Left kidney (tissue), 1 donor: ENCODE measurements at regions not wholly inside any gene's neighbourhood (a gene's known extent, or its start where the extent isn't known, plus 50 kb on each side); places are given as distances from the start of the nearest gene placed in this dataset.

Experiments used
- DNase-seq: peaks from one replicate; pipeline ENCODE4 v3.0.0-alpha.2; 2013

DNA sequence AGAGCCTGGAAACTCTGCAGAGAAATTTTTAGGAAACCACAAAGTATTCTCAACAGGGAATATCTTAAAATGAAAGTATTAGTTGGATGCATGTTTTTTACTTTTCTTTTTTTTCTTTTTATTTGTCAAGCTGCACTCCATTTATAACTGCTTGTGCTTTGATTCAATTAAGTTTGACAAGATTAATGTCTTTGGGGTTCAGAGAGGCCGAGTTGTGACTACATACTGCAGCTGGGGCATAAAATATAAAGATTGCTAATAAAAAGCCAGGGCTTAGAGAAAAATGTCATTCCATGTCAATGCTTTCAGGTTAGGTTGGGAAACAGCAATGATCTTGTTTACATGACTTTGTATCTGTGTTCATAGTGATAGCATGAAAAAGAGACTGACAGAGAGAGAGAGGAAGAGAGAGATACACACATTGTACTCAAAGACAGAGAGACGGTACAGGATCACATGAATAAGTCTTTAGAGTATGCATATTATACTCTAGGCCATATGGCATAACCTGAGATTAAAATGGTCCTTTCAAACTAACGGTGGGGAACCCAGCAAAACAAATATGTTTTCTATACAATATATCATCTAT, 1022.3 kb upstream of the CNTNAP5 start:
- DNase-seq: peak; percentile 44

DNA sequence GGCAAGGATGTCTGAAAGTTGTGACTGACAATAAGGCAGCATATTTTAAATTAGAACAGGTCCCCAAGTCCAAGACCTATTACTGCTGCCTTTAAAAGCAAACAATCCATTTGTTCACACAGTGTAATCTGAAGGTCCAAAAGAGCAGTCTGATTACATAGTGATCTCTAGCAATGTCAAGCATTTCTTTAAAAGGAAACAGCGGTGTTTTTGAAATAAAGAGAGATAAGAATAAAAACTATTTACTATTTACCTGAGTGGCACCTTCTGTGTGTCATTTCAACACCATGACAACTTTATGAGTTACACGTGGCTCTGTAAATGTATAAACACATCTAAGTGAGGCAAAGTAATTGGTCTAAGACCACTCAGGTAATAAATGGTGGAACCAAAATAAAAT, 1009.9 kb upstream of the CNTNAP5 start:
- DNase-seq: no peak

DNA sequence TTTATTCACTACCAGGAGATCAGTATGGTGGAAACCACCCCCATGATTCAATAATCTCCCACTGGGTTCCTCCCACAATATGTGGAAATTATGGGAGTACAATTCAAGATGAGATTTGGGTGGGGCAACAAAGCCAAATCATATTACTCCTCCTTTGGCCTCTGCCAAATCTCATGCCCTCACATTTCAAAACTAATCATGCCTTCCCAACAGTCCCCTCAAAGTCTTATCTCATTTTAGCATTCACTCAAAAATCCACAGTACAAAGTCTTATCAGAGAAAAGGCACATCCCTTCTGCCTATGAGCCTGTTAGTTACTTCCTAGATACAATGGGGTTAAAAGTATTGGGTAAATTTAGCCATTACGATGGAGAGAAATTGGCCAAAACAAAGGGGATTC, 989.5 kb upstream of the CNTNAP5 start:
- no peak for DNase-seq

DNA sequence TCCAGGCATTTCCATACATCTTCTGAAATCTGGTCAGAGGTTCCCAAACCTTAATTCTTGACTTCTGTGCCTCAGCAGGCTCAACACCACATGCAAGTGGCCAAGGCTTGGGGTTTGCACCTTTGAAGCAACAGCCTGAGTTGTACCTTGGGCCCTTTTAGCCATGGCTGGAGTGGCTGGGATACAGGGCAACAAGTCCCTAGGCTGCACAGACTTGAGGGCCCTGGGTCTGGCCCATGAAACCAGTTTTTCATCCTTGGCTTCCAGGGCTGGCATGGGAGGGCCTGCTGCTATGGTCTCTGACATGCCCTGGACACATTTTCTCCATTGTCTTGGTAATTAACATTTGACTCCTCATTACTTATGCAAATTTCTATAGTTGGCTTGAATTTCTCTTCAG, 988.8 kb upstream of the CNTNAP5 start:
- DNase-seq: no peak

DNA sequence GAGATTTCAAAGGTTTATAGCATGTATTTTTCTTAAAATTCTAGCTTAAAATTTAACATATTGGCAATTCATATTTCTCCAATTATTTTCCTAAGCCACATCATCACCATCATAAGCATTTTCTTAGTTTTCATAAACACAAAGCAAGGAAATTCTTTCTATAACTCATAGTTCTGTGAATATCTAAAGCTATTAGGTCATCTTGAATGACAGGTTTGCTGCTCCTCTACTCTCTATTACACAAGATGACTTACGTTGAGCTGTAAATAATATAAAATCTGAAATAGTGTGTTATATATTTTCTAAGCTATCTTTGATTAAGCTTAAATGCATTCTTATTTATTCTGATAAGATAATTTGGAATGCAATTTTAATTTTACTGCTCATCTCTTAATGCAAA, 984.6 kb upstream of the CNTNAP5 start:
- DNase-seq: no peak

DNA sequence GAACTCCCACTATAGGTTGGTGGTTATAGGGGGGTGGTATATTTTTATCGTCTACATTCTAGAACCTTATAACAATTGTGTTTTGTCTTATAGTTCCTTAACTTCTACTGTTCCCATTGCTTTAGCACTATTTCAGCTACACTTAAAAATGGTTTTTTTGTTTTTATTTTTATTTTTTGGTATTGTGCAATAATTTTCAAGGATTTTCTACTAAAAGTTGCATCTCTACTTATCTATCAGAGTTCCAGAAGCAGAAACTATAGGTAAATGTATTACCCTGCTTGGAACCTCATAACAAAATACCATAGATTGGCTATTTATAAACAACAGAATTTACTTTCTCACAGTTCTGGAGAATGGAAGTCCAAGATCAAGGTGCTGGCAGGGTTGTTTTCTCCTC, 981.6 kb upstream of the CNTNAP5 start:
- DNase-seq: no peak

DNA sequence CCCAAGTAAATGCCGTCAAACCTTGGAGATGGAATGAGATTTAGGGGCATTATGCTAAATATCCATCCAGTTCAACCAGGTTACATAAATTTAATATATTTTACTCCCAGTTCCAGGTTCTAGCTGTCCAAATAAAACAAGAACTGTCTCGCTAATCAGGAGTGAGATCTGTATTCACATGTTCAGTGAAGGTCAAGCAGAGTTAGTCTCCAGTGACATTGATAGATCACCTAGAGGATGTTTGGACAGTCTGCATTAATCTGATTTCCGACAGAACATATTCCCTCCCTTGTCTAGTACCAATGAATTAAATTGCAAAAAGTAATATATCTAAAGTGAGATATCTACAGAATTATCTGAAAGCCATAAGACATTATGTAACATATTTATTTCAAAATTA, 979.4 kb upstream of the CNTNAP5 start:
- no peak for DNase-seq

DNA sequence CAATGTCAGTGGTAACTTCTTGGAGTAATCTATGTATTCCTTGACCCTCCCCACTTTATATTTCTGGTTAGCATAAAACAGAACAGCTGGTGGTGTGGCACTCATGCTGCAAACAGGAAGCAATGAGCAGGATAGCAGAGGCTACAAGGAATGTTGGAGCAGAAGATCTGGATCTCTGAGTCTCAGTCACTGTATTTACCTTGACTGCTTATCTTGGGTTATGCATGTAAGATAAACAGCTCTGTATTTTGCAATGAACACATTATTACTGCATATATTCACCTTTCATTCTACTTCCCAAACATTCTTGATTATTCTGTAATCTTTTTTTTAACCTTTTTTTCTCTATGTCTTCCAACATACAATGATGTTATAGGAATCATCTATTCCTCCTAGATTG, 977.9 kb upstream of the CNTNAP5 start:
- DNase-seq: no peak

DNA sequence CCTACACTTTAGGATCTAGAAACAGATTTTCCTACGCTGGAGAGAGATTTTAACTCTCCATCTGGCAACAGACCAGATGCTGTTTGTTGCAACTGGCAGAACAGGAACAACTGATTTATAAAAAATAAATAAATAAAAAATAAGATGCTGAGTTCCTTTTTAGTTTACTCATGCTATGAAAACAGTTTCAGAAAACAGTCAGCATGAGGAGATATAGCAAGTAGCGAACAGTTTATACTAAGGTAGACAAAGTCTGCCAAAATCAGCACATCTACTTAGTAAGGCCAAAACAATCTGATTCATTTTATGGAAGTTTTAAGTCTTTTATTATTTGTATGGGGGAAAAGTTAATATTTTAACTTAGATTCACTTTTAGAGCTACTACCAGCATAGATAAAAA, 974.0 kb upstream of the CNTNAP5 start:
- DNase-seq: no peak

DNA sequence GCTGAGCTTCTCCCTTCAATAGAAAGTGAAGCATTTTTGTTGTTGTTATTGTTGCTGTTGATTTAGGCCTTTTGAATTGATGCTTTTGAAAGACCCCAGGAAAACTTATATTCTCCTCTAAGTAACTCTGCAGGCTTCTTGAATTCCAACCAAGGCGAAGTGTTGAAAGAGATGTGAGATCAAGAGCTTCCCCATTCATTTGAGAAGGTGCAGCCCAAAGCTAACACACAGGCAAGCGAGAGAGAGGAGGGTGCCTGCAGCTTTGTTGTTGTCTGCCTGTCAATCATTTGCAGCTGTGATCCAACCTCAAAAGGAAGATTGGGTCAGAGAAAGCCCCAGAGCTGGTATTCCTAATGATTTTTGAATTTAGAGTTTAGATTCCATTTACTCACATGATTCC, 963.6 kb upstream of the CNTNAP5 start:
- DNase-seq: no peak

DNA sequence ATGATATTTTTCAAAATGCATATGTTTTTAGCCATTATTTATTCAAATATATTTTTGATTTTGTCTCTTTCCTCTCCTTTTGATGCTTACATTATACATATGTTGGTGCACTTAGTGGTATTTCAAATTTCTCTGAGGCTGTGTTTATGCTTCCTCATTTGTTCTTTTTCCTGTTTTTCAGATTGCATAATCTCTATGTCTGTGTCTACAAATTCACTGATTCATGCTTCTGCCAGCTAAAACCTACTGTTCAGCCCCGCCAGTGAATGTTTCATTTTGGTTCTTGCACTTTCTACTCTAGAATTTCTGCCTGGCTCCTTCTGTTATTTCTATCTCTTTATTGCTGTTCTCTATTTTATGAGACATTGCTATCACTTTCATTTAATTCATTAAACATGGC, 951.7 kb upstream of the CNTNAP5 start:
- DNase-seq: no peak

DNA sequence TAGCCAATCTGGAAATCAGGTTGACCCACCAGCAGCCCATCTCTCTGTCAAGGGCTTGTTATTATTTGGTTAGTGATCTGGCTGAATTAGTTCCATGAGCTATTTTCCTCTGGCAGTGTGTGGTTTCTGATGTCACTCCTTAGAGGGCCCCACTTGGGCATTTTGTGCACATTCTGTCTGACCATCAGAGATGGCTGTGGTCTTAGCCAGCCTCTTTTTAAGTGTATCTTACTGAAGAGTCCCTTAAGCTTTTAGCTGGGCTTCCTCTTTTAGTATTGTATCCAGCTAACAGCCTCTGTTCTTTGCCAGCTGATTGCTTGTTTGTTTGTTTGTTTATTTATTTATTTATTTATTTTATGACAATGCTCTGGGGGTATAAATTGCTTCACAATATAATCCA, 951.1 kb upstream of the CNTNAP5 start:
- no peak for DNase-seq

DNA sequence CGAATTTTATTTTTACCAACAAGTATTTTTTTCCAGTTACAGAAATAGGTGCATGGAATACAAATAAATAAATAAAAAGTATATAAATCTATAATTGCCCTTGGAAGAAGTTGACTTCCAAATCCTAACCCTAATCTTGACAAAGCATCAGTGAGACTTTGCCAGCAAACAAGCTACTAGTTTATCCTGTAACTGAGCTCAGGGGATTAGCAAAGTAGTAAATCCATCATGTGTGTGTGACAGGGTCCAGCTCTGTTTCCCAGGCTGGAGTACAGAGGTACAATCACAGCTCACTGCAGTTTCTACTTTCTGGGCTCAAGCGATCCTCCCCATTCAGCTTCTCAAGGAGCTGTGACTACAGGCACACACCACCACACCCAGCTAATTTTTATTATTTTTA, 948.0 kb upstream of the CNTNAP5 start:
- no peak for DNase-seq

DNA sequence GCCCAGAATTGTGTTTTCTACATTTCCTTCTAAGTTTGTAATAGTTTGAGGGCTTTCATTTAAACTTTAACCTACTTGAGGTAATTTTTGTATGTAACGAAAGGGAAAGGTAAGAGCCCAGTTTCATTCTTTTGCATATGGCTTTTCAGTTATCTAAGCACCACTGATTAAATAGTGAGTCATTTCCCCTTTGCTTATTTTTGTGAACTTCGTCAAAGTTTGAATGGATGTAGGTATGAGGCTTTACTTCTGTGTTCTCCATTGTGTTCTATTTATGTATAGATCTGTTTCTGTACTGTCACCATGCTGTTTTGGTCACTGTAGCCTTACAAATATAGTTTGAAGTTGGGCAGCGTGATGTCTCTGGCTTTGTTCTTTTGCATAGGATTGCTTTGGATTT, 944.8 kb upstream of the CNTNAP5 start:
- no peak for DNase-seq

DNA sequence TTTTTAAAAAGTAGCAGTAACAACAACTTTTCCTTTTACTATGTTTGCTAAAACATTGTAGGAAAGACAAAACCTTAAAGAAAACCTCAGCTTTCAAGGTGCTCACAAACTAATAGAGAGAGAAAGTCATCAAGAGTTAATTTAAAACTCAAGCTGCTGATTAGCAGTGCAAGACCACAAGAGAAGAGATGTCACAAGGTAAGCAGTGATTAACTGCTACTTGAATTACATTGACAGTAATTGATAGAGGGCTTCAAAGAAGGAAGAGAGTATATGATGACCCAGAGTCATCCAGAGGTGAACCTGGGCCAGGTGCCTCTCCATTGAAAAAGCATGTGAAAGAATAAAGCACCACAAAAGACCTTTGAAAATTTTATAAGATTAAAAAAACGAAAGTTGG, 939.6 kb upstream of the CNTNAP5 start:
- peak; percentile 21 for DNase-seq

DNA sequence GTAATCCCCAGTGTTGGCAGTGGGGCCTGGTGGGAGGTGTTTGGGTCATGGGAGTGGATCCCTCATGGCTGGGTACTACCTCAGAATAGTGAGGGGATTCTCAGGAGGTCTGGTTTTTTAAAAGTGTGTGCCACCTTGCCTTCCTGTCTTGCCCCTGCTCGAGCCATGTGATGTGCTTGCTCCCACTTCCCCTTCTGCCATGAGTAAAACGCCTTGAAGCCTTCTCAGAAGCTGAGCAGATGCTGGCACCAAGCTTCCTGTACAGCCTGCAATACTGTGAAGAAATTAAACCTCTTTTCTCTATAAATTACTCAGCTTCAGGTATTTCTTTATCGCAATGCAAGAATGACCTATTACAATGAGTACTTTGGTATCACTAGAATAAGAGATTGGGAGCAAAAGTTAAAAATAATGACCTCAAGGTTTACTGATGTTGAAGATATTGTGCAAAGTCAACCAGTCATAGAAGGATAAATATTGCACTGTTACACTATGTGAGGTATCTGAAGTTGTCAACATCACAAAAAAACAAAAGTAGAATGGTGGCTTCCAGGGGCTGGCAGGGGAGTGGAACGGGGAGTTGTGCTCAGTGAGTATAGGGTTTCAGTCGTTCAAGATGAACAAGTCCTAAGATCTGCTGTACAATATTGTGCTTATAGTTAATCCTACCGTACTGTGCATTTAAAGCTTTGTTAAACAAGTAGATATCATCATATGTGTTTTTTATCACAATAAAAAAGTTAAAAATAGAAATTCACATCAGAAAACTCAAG, 938.3 kb upstream of the CNTNAP5 start:
- peak; percentile 8 for DNase-seq

DNA sequence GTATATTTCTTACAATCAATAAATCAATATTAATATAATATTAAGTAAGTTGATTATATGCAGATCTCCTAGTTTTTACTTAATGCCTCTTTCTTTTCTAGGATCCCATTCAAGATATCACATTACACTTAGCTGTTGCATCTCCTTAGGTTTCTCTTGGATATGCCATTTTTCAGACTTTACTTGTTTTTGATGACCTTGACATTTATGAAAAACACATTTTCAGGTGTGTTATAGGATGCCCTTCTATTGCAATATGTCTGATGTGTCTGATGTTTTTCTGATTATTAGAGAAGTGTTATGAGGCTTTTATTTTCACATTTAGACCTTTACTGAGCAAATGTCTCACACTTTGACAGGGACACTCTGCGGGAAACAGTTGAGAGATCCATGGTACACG, 933.6 kb upstream of the CNTNAP5 start:
- DNase-seq: no peak

DNA sequence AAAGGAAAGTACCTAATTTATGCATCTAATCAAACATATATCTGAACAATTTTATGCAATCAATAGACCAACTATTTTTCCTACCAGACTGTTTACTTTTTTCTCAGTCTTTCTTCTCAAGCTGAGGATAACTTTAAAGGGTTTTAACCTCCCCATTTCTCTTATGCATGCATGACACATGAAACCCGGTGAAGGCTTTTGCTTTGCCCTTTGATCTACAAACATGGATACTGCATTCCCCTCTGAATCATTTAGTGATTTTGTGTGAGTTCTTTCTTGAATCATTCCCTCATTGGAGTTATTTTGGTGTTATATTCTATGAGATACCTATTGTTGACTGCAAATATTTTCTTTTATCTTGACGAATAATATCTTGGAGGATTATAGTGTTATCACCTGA, 931.9 kb upstream of the CNTNAP5 start:
- no peak for DNase-seq

DNA sequence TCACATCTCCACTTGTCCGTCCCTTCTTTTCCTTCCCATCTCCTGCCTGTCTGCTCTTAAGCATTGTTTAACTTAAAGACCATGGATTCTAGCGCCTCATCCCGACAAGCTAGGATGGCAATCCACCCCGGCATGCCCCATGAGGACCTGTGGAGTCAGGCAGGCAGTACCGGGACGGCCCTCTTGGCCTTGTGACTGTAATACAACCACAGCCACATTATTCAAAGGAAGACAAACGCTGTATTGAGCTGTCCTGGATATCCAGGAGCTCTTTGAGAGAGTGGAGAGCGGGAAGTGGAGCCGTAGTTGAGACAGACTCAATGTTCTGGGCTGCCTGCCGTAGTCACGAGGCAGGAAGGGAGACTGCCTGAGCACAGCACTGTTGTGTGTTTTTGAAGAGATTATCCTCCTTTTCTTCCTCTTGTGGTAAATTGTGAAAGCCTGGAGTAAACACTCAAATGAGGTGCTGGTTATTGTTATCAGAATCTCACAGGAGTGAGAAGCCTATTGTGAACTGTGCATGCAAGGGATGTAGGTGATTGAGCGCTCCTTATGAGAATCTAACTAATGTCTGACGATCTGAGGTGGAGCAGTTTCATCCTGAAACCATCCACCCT, 929.8 kb upstream of the CNTNAP5 start:
- no peak for DNase-seq

DNA sequence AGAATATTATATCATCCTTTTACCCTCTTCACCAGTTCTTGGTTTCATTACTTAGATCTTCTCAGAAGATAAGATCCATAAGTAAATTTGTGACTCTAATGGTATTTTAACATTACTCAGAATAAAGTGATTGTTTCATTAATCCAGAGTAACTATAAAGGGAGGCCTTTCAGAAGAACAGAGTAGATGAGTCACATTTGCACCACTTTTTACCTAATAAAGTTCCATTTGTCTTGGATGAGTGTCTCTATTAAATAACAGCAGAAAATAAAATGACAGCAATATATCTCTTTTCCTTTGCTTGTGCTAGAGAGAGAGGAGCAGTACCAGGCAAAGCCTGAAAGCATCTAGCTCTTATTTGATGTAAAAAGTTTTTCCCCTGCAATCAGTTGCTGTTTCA, 926.5 kb upstream of the CNTNAP5 start:
- DNase-seq: no peak

DNA sequence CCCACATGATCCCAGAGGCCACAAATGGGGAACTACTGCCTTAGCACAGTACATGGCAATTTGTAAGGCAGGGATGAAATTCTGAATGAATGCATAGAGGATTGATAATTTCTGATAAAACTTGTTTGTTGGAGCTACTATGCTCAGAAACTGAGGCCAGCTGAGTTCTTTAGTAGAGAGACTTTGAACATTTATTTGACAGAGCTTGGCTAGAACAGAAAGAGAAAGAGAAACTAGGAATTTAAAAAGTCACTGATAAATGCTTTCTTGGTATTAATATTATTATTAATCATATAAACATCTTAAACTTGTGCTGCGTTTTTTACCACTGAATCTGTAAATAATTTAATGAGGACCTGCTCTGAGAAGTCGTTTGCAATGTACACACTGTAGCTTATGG, 923.7 kb upstream of the CNTNAP5 start:
- no peak for DNase-seq

DNA sequence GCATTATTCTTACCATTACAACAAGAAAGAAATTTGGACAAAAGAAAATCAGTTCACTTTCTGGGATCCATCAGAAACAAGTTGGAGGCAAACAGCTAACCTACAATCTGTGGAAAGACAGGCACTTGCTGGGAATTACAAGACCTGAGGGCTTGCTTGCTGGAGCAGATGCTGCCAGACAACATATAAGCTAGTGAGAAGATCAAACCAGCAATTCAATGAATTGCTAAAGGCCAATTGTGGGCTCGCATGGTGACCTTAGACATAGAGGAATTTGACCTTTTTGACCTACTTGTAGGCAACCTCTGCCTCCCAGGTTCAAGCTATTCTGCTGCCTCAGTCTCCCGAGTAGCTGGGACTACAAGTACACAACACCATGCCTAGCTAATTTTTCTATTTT, 921.2 kb upstream of the CNTNAP5 start:
- DNase-seq: no peak

DNA sequence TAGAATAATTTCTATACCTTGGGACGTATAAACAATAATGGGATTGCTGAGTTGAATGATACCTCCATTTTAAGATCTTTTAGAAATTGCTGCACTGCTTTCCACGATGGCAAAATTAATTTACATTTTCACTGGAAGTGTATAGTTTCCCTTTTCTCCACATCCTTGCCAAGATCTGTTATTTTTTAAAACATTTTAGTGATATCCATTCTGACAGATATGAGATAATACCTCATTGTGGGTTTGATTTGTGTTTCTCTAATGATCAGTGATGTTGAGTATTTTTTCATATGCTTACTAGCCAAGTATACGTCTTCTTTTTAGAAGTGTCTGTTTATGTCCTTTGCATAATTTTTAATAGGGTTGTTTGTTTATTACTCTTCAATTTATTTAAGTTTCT, 908.5 kb upstream of the CNTNAP5 start:
- DNase-seq: no peak

DNA sequence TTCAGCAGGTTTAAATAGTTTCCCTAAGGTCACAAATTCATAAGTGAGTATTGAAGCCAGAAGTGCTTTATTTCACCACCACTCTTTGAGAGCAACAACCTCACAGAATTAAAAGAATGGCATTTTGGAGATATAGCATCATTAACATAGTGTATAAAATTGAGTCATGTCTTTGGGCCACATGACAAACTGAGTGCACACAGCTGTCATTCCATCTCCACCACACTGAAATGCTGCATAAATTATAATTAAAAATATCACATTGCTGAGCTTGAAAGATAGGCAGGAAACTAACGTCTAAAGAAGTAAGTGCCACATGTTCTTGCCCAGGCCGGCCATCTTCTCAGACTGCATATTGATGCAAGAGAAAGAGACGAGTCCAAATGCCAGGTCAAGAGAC, 897.9 kb upstream of the CNTNAP5 start:
- no peak for DNase-seq
